ENCODE measurements at regions not wholly inside any gene's neighbourhood (a gene's known extent, or its start where the extent isn't known, plus 50 kb on each side); places are given as distances from the start of the nearest gene placed in this dataset.

- TF ChIP-seq CTCF (IDR thresholded peaks at IDR 0.05) (no peak), EP300 (IDR thresholded peaks at IDR 0.05) (no peak), POLR2A (IDR thresholded peaks at IDR 0.05) (no peak), POLR2AphosphoS5 (IDR thresholded peaks at IDR 0.05) (no peak)
Measured at GRCh38 chr2:128667391-128667790, 348.7 kb upstream of the HS6ST1 start.

Measured in gastroesophageal sphincter (tissue), 3 donors.